LoVo (cell line): ENCODE measurements at regions not wholly inside any gene's neighbourhood (a gene's known extent, or its start where the extent isn't known, plus 50 kb on each side); places are given as distances from the start of the nearest gene placed in this dataset.

ENCODE experiments used
- DNase-seq: peaks from one replicate; pipeline ENCODE4 v3.0.0-alpha.2; 2016; ENCODE audit warnings: low spot score

- no peak for DNase-seq
Measured at GRCh38 chr13:34886987-34887386, 55.1 kb upstream of the NBEA start.
